A172 (cell line): ENCODE measurements at regions not wholly inside any gene's neighbourhood (a gene's known extent, or its start where the extent isn't known, plus 50 kb on each side); places are given as distances from the start of the nearest gene placed in this dataset.
"Not testable (repeated sequence)": the region's sequence is repeated elsewhere in the genome, so short reads cannot be mapped to it uniquely, and the experiment has no call there.

Source experiments
- DNase-seq: peaks from one replicate; pipeline ENCODE4 v3.0.0-alpha.2; 2015; ENCODE audit warnings: low spot score

DNA sequence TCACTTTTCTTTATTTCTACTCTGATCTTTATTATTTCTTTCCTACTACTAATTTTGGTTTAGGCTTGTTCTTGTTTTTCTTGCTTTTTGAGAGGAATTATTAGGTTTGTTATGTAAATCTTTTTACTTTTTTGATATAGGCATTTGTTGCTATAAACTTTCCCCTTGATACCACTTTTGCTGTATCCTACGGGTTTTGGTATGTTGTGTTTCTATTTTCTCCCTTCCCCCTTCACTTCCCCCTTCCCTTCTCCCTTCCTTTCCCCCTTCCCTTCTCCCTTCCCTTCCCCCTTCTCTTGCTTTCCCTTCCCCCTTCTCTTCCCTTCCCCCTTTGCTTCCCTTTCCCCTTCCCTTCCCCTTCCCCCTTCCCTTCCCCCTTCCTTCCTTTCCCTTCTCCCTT, 529.6 kb downstream of the RAB38 start:
- no peak for DNase-seq

DNA sequence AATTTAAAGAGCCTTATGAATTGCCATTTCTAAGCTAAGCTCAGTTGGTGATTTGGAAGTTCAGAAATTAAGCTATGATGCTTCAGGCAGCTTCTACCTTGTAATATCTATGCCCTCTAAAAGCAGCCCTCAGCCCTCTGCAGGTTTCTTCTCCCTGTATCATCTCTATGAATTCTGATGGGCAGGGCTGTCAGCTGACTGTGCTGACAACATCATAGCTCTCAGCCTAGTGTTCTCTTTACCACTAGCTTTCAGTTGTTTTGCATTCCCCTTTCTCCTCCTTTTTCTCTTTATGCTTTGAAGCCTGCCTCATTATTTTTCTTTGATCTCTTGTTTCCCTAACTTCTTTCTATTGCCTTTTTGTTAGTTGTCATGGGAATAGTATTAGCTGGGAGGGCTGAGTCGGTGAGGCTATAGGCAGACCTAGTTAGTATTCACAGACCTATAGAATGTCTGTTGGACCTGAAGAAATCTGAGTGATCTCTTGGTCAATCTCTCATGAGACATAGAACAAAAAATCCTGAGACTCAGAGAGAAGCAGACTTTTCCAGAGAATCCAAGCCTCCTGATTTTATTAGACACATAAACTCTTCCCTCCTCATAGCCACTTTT, 535.4 kb downstream of the RAB38 start:
- no peak for DNase-seq

DNA sequence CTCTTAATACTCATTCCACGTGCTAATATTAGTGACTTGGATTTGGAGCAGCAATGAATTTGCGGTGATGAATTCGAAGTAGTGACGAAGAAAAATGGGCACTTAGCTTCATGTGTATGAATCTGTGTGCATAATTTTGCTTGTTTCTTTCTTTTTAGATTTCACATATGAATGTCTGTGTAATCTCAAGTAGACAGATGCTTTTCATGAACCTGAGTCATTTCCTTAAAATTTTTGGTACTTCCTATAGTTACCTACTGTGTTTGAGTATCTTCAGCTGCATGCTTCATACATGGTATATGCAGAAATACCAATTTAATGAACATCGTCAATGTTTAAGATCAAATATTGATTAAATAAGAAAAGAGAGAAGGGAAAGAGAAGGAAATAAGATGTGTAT, 540.2 kb downstream of the RAB38 start:
- no peak for DNase-seq

DNA sequence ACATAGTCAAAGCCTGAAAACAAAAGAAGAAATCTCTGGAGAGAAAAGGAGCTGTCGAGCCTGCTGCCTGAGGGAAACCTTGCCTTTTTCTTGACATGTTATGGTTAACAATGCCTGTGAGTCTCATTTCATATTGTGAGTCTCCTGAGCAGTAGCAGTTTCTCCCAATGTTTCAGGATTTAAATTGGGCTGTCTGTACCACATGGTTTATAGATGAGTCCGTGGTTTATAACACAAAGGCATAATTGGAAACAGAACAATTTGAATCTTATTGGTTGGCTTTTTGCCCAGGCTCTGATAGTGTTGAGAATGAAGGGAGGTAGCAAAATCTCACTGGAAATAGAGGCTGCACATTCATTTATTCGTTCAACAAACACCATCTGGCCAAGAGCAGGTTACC, 540.9 kb downstream of the RAB38 start:
- DNase-seq, result no peak

DNA sequence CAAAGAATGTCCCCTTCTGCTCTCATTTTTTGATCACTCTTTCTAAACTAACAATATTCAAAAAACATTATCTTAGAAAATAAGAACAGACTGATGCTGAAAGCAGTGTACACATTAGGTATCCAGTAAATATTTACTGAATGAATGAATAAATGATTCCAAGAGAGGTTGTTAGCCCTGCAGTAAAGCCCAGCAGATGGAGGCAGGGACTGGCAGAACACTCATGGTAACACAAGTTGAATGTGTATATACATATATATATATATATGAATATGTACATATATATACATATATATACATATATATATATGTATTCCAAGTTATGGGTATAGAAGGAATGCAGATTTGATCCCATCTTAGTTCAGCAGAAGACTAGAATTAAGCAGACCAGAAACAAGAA, 546.3 kb downstream of the RAB38 start:
- no peak for DNase-seq

DNA sequence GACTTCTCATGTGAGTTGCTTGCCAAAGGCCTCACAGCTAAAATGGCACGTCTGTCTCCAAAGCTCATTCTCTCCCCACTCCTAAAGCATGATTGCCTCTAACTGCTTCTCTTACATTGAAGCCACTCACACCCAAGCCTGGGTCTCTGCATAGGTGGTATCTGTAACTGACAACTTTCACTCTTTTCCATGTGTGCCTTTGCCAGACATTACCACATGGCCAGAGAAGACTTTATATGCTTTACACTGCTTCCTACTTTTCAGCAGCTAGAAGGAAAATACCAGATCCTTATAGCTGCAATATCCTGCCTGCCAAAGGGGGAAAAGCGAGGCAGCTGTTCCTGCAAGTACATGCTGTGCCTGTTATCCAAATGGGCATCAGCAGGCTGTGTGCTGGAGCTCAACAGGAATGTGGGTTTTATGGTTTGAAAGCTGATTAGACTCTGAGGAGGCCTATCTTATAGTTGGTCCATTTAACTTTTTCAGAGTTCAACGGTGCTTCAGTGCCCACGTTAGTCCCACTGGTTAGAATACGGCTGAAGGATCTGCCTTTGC, 547.1 kb downstream of the RAB38 start:
- DNase-seq, result no peak

DNA sequence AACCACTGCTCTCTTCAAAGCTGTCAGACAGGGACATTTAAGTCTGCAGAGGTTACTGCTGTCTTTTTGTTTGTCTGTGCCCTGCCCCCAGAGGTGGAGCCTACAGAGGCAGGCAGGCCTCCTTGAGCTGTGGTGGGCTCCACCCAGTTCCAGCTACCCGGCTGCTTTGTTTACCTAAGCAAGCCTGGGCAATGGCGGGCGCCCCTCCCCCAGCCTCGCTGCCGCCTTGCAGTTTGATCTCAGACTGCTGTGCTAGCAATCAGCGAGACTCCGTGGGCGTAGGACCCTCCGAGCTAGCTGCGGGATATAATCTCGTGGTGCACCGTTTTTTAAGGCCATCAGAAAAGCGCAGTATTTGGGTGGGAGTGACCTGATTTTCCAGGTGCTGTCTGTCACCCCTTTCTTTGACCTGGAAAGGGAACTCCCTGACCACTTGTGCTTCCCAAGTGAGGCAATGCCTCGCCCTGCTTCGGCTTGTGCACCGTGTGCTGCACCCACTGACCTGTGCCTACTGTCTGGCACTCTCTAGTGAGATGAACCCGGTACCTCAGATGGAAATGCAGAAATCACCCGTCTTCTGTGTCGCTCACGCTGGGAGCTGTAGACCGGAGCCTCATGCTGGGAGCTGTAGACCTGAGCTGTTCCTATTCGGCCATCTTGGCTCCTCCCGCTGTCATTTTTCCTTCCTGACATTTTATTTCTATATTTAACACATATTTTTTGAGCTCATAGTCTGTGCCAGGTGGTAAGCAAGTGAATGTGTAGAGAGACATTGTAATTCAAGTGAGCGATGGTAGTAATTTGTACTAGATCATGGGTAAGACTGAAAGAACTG, 551.5 kb downstream of the RAB38 start:
- not testable (repeated sequence) for DNase-seq

DNA sequence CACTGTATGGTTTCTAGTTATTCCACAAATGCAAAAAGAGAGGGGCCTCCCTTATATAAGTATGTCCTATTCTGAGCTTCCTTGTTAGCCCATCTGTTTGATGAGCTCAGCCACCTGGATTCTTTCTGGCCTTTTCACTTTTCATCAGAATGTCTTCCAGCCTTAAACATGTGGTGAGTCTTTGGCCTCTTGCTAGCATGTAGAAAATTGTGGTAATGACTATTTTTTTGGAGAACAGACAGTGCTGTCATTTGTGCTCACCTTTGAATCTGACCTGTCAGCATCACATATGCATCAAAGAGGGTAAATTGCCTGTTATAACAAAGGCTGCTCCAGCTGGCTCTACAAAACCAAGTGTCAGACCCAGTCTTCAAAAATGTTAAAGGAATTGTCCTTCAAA, 558.7 kb downstream of the RAB38 start:
- DNase-seq, result no peak

DNA sequence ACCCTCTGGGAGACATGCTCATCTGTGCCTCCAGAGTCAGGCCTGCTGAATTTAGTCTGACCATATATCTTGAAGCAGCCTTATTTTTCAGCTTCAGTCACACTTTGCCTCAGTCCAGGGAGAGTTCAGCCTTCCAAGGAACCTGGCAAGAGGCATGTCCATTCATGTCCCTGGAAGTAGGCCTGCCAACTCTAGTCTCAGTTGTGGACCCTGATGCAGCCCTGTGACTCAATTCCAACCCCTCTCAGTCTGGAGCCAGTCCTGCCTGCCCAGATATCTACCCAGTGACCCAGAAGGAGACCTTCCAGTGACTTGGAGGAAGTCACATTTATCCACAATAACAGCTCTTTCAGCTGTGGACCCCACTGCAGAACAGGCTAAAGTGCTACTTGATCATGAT, 566.6 kb downstream of the TMEM135 start:
- DNase-seq, result no peak

DNA sequence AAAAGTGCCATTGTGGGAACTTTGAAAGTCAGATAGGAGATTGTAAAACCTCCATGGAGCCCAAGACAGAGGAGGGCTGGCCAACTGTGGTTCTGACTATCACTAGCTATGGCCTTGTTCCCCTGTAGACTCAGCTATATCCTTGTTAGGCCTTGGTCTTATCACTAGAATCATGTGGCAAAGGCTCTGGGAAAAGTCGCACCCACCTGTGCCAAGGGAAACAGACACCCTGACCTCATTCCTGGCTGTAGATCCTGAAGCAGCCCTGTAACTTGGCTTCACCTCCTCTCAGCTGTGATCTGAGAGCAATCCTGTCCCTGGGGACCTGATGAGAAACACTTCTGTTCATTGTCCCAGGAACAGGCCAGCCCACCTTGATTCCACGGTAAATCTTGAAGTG, 566.2 kb downstream of the TMEM135 start:
- DNase-seq, result no peak

DNA sequence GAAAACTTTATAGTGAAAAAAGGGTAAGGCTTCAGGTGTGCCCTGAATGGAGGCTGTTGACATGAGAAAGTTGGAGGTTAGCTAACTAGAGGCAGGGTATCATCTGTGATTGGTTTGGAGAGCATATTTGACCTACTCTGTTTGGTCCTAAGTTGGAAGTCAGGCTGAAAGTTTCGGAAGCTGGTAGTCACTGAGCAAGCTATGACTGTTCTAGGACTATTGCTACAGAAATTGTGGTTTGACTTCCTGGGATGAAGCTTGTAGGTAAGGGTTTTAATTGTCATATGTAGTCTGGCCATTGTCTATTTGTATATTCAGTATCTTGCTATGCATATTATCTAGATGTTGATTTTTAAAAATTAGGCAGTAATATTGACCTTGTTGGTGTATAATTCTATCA, 565.0 kb downstream of the TMEM135 start:
- DNase-seq, result no peak

DNA sequence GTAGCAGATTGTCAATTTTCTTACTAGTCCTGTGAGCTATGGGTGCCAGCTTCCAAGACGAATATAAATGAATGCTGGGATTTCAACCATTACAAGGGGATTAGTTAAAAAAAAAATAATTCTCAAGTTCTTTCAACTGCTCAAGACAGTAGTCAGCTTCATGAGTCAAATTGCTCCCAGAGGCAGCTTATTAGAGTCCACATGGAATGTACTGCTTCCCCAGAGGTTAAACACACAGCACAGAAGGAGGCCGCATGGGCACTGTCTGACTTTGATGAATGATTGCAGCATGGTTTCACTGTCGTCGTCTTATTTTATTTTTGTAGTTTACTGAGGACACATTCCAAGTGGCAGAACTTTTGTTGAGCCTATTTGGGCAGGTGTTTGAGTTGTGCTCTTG, 563.2 kb downstream of the TMEM135 start:
- no peak for DNase-seq

DNA sequence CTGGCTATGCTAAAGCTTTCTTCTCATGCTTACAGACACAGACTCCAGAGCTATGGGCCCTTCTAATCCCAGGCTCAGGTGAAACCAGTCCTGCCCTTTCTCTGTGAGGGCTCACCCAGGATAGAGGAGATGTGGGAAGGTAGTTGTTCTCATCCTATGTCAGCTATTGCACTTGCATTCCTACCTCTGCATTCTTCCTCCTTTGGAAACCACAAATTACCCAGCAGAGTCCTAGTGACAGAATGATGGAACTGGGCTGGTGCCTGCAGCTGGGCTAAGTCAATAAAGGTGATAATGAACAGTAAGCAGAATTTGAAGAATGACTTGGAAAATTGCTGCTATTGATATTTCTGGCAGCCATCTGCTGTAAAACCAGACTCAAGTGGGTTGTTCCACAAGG, 560.0 kb downstream of the TMEM135 start:
- DNase-seq, result no peak

DNA sequence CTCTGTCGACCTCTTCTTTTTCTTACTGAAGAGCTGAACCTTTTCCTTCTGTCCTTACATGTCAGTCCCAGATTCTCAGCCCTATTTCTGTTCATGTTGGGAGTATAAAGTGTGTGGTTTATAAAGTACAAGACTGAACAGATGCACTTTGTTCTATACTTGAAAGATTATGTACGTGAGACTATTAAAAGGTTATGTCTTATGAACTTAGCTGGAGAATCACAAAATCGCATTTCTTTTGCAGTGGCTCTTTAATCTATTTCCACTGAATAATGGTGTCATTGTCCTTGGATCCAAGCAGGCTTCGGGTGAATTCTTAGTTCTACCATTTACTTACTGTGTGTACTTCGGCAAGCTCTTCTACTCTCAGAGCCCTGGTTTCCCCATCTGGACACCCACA, 558.4 kb downstream of the TMEM135 start:
- DNase-seq, result no peak

DNA sequence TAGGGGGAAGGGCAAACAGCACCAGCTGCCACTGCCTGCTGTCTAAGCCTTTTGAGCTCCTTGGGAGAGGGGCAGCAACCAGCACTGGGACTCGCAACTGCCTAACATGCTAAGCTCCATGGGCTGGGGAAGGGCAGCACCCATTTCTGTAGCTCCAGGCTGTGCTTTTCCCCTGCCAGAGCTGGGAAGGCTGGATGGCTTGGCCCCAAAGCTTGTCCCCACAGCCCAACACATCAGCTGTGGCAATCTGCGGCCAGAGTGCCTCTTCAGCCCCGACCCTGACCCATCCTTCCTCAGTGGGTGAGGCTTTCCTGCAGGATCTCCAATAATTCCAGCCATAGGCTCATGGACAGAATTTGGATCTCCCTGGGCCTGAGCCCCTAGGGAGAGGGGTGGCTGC, 551.3 kb downstream of the TMEM135 start:
- DNase-seq, result no peak

DNA sequence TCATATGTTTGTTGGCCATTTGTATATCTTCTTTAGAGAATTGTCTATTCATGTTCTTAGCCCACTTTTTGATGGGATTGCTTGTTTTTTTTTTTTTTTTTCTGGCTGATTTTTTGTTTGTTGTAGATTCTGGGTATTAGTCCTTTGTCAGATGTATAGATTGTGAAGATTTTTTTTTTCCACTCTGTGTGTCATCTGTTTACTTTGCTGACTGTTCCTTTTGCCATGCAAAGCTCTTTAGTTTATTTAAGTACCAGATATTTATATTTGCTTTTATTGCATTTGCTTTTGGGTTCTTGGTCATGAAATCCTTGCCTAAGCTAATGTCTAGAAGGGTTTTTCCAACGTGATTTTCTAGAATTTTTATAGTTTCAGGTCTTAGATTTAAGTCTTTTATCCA, 547.9 kb downstream of the TMEM135 start:
- not testable (repeated sequence) for DNase-seq

DNA sequence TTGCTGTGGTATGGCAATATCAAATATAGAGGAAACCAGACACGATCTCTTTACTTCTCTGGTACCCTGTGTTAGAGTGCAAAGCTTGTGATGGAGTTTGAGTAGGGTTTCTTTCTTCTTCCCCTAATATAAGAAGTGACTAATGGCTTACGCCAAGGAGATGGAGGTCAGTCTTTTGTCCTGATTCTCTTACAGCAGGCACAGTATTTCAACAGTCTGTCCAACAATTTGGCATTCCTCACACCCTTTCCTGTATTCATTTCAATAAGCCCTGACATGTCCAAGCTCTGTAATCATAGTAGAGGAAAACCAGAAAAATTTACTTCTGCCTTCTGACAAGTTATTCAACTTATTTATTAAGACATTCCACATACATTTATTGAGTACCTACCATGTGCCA, 546.2 kb downstream of the TMEM135 start:
- DNase-seq, result no peak

DNA sequence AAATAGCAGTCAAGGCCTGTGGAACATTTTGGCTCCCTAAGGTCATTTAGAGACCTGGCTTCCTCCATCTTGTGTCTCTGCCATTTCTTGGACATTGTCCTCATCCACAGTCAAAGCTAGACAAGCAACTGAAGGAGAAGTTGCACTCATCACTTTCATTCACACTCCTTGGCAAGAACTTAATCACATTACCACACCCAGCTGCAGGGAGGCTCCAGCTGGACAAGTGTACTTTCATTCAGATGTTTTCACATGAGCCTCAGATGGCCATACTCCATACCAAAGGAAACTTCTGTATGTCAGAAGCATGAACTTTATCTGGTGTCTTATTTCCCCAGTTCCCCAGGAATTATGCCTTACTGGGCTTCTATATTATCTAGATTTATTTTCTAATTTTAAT, 537.4 kb downstream of the TMEM135 start:
- no peak for DNase-seq

DNA sequence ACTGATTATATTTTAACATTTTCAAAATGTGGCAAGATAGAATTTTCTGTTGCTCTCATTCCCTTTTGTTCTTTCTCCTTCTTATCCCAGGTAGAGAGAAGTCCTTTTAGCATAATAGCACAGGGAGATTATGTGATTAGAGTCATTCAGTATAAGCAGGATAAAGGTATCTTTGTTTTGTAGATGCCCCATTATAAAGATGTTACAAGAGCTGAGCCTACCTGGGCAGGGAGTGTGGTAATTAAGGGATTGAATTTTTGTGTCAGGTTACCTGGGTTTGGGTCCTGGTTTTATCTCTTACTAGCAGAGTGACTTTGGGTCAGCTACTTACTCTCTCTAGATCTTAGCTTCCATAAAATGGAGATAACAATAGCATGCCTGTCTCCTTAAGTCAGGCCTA, 536.5 kb downstream of the TMEM135 start:
- DNase-seq, result no peak

DNA sequence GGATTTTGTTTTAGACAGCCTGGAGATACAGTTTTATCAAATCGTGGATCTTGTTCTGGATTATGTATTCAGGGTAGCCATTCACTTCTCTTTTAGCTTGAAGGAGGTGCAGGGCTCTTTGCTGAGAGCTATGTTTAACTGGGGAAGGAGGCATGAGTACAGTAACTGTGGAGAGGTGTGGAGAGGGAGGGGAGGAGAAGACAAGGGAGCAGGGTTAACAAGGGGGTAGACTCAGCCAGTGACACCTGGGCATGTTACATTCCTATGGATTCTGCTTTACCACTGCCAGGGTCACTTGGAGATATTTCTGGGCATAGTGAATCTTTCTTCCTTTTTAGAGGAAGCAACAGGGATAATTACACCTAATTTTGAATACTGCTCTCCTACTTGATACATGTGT, 536.0 kb downstream of the TMEM135 start:
- no peak for DNase-seq

DNA sequence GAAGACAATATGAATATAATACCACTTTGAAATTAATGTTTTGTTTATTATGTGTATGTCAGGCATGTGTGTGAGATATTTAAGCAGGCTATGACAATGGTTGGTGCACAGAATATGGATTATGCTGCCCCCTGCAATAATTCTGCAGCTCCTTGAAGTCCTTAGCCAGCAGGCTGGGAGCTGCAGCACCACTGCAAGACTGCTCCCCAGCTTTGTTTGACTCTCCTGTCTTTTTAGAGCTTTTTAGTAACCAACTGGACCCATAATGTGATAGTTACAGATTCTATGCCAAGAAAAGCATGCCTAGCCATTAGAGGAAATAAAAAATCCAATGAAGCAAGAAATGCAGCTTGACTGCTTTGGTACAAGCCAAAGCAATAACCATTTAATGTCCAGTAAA, 535.1 kb downstream of the TMEM135 start:
- DNase-seq, result no peak

DNA sequence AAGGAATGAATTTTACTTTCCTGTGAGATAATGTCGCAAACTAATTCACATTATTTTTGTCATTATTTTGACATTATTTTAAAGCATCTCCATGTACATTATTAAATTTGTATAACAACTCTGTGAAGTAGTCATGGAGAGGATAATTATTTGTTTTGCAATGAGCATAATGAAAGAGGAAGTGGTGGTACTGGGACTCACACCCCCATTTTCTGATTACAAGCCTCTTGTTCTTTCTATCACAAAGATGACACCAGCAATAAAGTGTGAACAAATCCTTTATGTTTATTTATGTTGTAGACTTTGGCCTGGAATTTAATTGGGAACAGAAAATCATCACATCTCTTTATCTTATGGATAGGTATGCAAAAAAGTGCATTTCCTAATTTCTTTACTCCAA, 522.6 kb downstream of the TMEM135 start:
- DNase-seq, result no peak

DNA sequence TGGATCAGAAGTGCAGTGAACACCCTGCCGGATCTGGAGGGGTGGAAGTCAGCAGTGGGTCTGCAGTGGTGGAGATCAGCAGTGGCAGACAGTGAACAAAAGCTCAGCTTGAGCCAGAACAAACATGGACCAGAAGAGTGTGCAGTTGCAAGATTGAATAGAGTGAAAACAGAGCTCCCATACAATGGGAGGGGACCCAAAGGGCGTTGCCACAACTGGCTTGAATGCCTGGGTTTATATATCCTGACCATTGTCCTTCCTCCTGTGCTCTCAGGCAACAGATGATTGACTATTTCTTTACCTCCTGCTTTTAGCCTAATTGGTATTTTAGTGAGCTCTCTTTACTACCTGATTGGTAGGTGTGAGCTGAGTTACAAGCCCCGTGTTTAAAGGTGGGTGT, 522.1 kb downstream of the TMEM135 start:
- DNase-seq, result not testable (repeated sequence)
